Ishikawa (cell line): ENCODE measurements at regions not wholly inside any gene's neighbourhood (a gene's known extent, or its start where the extent isn't known, plus 50 kb on each side); places are given as distances from the start of the nearest gene placed in this dataset.

Experiments used
- CEBPB ChIP-seq: IDR thresholded peaks from 2 replicates; pipeline ENCODE4 v1.6.1; 2012
- CREB1 ChIP-seq: IDR thresholded peaks from 2 replicates; pipeline ENCODE4 v1.6.1; 2012; ENCODE audit warnings: low read depth
- EGR1 ChIP-seq: IDR thresholded peaks from 2 replicates; pipeline ENCODE4 v1.6.1; 2012
- EP300 ChIP-seq: IDR thresholded peaks from 2 replicates; pipeline ENCODE4 v1.6.1; 2012; ENCODE audit warnings: borderline replicate concordance
- FOXM1 ChIP-seq: IDR thresholded peaks from 2 replicates; pipeline ENCODE4 v1.6.1; 2012; ENCODE audit warnings: low read depth, borderline replicate concordance
- MAX ChIP-seq: IDR thresholded peaks from 2 replicates; pipeline ENCODE4 v1.6.1; 2012
- NFIC ChIP-seq: IDR thresholded peaks from 2 replicates; pipeline ENCODE4 v1.6.1; 2012
- RAD21 ChIP-seq: IDR thresholded peaks from 2 replicates; pipeline ENCODE4 v1.6.1; 2012; ENCODE audit warnings: low read depth
- REST ChIP-seq: IDR thresholded peaks from 2 replicates; pipeline ENCODE4 v1.6.1; 2012; ENCODE audit warnings: low read depth, mild to moderate bottlenecking
- TAF1 ChIP-seq: IDR thresholded peaks from 2 replicates; pipeline ENCODE4 v1.6.1; 2012; ENCODE audit warnings: low read depth, mild to moderate bottlenecking
- TCF12 ChIP-seq: IDR thresholded peaks from 2 replicates; pipeline ENCODE4 v1.6.1; 2012; ENCODE audit warnings: low read depth
- TEAD4 ChIP-seq: IDR thresholded peaks from 2 replicates; pipeline ENCODE4 v1.6.1; 2012
- USF1 ChIP-seq: IDR thresholded peaks from 2 replicates; pipeline ENCODE4 v1.6.1; 2012
- YY1 ChIP-seq: IDR thresholded peaks from 2 replicates; pipeline ENCODE4 v1.6.1; 2012; ENCODE audit warnings: low read depth
- ZBTB7A ChIP-seq: IDR thresholded peaks from 2 replicates; pipeline ENCODE4 v1.6.1; 2012; ENCODE audit warnings: low read depth

GRCh38 chr1:60160141-60160540, 86.6 kb upstream of the C1orf87 start:
- TF ChIP-seq RAD21 (no peak), EP300 (no peak), NFIC (no peak), YY1 (no peak)

GRCh38 chr1:60156371-60156770, 82.8 kb upstream of the C1orf87 start:
- TF ChIP-seq EP300 = no peak
- no peak for TF ChIP-seq ZBTB7A
- no peak for TF ChIP-seq USF1
- no peak for TF ChIP-seq RAD21
- no peak for TF ChIP-seq NFIC
- TF ChIP-seq YY1 = no peak
- TF ChIP-seq EGR1 = no peak
- TF ChIP-seq TEAD4 = no peak
- no peak for TF ChIP-seq CREB1
- no peak for TF ChIP-seq TAF1
- no peak for TF ChIP-seq REST
- TF ChIP-seq MAX = no peak
- no peak for TF ChIP-seq FOXM1

- TF ChIP-seq REST (no peak), RAD21 (no peak), EP300 (no peak), USF1 (no peak), EGR1 (no peak), CEBPB (no peak), TEAD4 (no peak), NFIC (no peak), TCF12 (no peak), ZBTB7A (no peak), YY1 (no peak), MAX (no peak), FOXM1 (no peak), CREB1 (no peak), TAF1 (no peak)
These were observed 80.4 kb upstream of the C1orf87 start for GRCh38 chr1:60153961-60154360.

GRCh38 chr1:60152891-60153290, 79.3 kb upstream of the C1orf87 start:
- TF ChIP-seq CREB1 = no peak
- TF ChIP-seq ZBTB7A = no peak
- no peak for TF ChIP-seq FOXM1
- TF ChIP-seq TAF1 = no peak
- TF ChIP-seq NFIC = no peak
- no peak for TF ChIP-seq REST
- TF ChIP-seq EGR1 = no peak
- TF ChIP-seq TCF12 = no peak
- no peak for TF ChIP-seq YY1
- no peak for TF ChIP-seq EP300
- TF ChIP-seq MAX = no peak
- TF ChIP-seq CEBPB = no peak
- no peak for TF ChIP-seq TEAD4
- TF ChIP-seq RAD21 = no peak
- TF ChIP-seq USF1 = no peak
